Progenitor cell of endocrine pancreas (in vitro differentiated cells): ENCODE measurements at regions not wholly inside any gene's neighbourhood (a gene's known extent, or its start where the extent isn't known, plus 50 kb on each side); places are given as distances from the start of the nearest gene placed in this dataset.

ENCODE experiments used
- DNase-seq: peaks from one replicate; pipeline ENCODE4 v3.0.0; 2021; ENCODE audit warnings: low spot score; ENCODE audit not compliant: unreplicated experiment
- H3K27ac Mint-ChIP-seq: 2 replicates; pipeline ENCODE4 v1.8.0; 2021; ENCODE audit warnings: mild to moderate bottlenecking, moderate library complexity, mixed read lengths
- H3K27me3 Mint-ChIP-seq: 2 replicates; pipeline ENCODE4 v1.8.0; 2021; ENCODE audit warnings: mixed read lengths
- H3K36me3 Mint-ChIP-seq: 2 replicates; pipeline ENCODE4 v1.8.0; 2022; ENCODE audit warnings: mixed read lengths; ENCODE audit not compliant: insufficient read depth
- H3K4me1 Mint-ChIP-seq: 2 replicates; pipeline ENCODE4 v1.8.0; 2021; ENCODE audit warnings: low read depth, mixed read lengths
- H3K4me3 Mint-ChIP-seq: 2 replicates; pipeline ENCODE4 v1.8.0; 2021; ENCODE audit warnings: low read depth, mild to moderate bottlenecking, moderate library complexity, mixed read lengths
- H3K9me3 Mint-ChIP-seq: 2 replicates; pipeline ENCODE4 v1.8.0; 2021; ENCODE audit warnings: low read depth, mixed read lengths
- CTCF ChIP-seq: fragments of 200-600 bp; sonication (generic); IDR thresholded peaks from one replicate; pipeline ENCODE4 v1.5.0; 2021; ENCODE audit warnings: antibody characterized with exemption, mild to moderate bottlenecking; ENCODE audit not compliant: unreplicated experiment

- Mint-ChIP-seq H3K27ac (no peak overlapping the region), H3K9me3 (no peaks in the 10 kb centered on the region), H3K4me1 (peaks cover under 1% of the 10 kb centered on the region), H3K27me3 (peaks cover 72% of the 10 kb centered on the region), H3K36me3 (no peaks in the 10 kb centered on the region), H3K4me3 (no peak overlapping the region)
- TF ChIP-seq CTCF = no peak
- DNase-seq = no peak
Measured at GRCh38 chr15:91801836-91802534, 51.5 kb upstream of the SLCO3A1 start.

DNA sequence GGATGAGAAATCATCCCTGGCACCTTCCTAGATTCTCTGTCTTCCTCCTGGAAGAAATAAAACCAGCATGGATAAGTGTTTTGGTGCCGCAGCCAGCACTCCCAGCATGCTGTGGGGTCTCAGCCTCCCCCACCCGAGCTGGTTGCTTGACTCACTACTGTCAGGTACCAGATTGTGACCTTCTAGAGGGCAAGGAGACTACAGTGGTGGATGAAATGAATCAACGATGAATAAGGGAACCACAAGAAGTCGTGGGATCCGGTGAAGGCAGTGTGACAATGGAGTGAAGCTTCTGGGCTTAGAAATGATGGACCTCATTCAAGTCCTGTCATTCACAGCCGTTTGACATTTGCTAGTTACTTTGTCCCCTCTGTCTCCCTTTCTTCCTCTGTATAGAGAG is 50.2 kb upstream of the SLCO3A1 start:
- no peak for TF ChIP-seq CTCF
- H3K9me3 Mint-ChIP-seq = no peaks in the 10 kb centered on the region
- H3K27ac Mint-ChIP-seq = no peak overlapping the region
- no peak for DNase-seq
- H3K36me3 Mint-ChIP-seq = no peaks in the 10 kb centered on the region
- H3K4me1 Mint-ChIP-seq = peaks cover 5% of the 10 kb centered on the region
- H3K4me3 Mint-ChIP-seq = no peak overlapping the region
- peaks cover 74% of the 10 kb centered on the region for H3K27me3 Mint-ChIP-seq
